Stimulated activated CD4-positive, alpha-beta T cell treated with anti-CD3 and anti-CD28 coated beads, Interleukin-15, amount 100 ng/mL, for 48 hours (primary cell): ENCODE measurements at regions not wholly inside any gene's neighbourhood (a gene's known extent, or its start where the extent isn't known, plus 50 kb on each side); places are given as distances from the start of the nearest gene placed in this dataset.

Experiments
- DNase-seq, 2 donors: peaks; one replicate each; pipeline ENCODE4 v3.0.0-alpha.2; 2020; ENCODE audit warnings: low read depth in 2 of 2

- no peak for DNase-seq
Observed at GRCh38 chr10:33126742-33127141, 168.7 kb upstream of the ITGB1 start.

DNA sequence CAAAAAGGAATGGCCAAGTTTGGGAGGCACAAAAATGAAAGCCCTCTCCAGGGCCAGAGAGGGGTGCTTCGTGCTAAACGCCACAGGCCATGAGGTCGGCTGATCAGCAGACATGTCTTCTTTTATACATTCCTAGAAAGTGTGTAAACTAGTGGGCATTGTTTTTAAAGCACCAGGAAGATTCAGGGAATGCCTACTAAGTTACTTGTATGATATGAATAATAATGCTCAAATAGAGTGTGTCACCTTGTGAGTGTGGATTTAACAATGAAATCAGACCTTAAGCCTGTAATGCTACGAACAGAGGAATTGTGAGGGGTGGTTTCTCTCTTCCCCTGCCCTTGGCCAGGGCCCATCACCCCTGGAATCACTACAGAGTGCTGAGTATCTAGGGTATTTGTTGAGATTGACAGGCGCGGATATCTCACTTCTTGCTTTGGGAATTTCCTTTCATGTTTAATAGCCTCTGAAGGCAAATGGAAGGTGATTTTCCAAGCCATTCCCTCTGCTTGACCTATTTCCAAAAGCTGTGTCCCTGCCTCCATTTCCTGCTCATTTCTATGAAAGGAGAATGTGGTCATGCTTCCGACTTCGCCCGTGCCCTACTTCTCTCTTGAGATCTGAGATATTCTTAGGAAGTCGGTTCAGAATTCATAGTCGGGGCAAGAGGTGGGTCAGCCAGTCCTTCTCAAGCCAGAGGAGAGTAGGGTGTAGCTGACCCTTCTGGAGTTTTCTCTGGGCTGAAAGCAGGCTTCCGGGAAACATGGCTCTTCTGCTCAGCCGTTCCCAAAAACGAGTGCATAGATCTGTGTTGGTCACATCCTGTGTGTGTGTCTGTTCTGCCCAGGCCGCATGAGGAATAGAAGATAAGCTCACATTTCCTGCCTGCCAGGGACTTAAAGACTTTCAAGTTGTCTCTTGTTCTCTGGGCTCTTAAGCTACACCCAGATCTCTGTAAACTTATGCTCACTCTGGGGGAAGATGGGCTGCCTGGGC is 167.8 kb upstream of the ITGB1 start:
- no peak for DNase-seq

DNA sequence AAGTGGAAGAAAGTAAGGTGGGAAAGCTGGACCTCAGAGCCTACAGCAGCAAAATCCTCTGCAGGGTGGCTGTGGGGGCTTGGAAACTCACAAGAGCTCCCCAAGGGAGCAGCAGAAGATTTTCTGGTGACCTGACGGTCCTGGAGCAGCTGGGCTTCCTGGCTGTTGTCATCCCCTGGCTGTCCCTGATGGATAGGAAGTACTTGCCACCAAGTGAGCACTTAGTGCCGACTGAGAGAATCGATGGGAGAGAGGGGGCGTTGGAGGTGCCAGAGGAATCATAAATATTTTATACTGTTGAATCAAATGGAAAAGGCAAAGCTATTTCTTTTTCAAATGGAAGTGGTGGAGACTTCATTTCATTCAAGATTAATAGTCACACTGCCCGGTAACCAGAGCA is 167.1 kb upstream of the ITGB1 start:
- DNase-seq = no peak

DNA sequence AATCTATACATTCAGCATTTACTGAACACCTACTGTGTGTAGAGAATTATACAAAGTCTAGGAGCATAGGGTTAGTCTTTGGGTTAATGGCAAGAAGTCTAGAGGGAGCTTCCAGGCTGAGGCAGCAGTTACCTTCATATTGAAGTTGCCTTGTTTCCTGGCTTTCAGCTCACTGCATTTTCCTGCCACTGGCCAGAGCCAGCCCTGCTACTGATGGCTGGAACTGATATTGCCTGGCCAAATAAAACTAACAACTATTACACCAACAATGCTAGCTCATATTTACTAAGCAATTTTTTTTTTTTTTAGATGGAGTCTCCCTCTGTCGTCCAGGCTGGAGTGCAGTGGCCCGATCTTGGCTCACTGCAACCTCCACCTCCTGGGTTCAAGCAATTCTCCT is 165.7 kb upstream of the ITGB1 start:
- no peak for DNase-seq

DNA sequence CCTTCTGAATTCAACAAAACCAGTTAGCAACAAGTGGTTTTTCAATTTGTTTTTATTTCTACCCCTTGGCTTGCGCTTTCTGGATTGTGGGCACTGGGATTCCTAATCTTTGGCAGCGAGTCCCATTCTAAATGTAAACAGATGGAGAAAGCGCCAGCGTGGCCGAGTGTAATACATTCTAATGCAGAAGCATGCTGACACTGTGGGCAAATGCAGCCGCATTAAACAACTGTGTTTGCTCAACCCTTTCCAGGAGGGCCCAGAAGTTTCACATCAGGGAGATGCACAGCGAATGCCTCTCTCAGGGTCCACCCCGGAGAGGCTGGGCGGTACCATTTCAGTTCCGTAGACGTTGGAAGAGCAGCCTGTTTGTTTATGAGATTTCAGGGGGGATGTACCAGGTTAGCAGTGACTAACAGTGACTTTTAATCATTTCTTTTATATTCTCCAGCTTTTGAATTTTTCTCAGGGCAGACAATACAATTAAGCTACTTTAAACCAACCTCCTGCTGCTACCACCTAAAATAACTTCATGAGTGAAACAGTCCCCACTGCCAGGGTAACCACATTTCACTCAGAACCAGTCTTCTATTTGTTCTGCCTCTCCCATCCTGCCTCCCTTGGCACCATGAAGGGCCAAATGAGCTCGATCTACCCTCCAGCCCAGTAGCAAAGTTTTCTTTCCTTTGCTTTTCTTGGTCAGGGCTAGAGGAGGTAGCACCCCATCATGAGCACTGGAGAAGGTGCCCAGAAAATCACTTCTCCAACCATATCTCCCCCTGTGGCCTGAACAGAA is 164.2 kb upstream of the ITGB1 start:
- DNase-seq = no peak

DNA sequence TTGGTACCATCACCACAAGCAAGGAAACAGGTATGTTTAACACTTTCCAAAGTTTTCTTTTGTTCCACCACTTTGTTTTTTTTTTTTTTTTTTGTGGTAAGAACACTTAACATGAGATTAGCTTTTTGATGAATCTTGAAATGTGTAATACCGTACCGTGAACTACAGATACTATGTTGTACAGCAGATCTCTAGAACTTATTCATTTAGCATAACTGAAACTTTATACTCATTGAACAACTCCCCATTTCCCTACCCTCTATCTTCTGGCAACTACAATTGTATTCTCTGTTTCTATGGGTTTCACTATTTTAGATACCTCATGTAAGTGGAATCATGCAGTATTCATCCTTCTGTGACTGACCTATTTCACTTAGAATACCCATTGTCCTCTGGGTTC is 162.7 kb upstream of the ITGB1 start:
- no peak for DNase-seq

- no peak for DNase-seq
Observed at GRCh38 chr10:33120275-33120674, 162.2 kb upstream of the ITGB1 start.

DNA sequence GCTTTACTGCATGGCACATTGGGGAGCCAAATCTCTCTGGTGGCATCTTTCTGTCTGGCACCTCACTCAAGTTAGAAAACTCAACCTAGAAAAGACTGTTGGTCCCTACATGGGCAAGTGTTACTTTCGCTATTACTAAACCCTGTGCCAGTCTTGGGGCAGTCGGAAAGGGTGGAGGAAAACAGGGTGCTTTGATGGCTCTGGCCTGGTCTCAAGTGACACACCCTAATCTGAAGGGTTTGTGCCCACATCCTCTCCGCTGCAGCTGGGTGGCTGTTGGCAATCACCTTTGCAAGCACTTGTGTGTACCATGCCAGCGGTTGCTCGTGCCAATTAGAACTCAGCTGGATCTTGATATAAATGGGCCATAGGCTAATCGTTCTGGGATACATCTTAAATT is 159.8 kb upstream of the ITGB1 start:
- no peak for DNase-seq

DNA sequence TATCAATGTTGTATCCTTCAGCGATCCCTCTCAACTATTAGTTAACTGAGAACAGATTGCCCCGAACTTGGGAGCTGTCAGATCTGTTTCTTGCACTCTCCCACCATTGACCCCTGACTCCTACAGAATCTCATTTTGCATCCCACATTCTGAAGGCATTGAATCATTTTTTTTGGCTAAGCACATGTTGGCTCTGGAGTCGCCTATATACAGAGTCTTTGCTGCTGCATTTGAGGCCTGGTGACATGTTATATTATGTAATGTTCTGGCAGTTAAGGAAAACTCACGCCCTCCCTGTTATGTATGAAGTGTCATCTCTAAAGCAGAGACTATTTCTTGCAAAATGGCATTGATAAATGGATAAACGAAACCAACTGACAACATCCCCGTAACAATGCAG is 159.2 kb upstream of the ITGB1 start:
- no peak for DNase-seq

DNA sequence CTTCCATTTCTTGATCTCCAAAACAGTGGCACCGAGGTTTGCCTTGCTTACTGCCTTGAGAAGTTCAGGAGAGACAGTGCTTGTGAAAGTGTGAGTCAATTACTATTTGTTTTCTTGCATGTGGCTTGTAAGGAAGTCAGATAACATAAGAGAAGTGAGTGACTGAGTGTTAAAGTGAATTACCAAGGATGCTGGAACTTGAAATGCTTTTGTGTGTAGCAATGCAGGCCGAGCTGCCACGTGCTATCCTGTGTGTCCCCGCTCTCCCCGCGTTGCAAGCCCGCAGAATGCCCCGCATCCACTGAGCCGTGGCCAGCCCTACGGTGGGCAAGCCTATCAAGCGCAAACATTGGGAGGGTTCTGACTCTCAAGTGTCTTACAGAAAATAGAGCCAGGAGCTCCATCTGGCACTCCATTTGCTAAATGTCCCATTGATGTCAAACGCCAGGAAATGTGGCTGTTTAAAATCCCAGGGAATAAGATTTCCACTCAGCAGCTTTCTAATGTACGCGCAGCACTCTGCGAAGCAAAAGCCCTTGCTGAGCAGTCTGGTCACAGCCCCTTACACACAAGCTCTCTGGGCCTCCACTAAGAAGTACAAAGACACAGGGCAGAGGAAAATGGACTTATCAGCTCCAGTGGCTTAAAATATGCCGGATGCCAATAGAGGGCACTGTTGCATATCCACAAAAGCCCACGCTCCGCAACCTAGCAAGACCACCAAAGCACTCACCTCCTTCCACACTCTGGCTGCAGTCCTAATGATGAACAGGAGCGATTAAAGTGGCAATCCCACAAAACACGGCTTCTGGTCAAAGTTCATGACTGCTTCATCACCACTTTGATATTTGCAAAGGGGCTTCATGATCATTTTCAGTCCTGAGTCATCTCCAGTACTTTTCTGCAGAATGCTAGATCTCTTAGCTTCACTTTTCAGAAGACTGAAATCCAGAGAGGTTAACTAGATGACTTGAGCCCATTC is 158.0 kb upstream of the ITGB1 start:
- no peak for DNase-seq

DNA sequence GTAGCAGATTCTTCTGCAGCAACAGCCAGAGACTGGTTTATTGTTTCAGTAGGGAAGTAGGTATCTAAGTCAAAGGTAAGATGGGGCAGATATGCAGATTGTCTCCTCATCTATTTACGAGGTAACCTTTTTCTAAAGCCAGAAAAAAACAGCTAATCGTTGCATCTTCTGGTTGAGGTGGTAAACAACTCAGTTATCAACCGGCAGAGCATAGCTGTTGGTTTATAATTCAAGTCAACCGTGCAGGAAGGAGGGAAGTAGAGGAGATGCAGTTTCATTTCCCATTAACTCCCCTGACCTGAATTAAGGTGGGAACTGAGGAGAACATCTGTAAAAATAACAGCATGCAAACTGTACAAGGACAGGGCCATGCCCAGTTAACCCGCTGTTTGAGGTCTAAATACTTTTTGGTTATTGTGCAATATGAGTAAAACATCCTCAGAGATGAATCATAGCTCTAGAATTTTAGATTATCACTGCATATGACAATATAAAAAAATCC is 156.5 kb upstream of the ITGB1 start:
- no peak for DNase-seq

DNA sequence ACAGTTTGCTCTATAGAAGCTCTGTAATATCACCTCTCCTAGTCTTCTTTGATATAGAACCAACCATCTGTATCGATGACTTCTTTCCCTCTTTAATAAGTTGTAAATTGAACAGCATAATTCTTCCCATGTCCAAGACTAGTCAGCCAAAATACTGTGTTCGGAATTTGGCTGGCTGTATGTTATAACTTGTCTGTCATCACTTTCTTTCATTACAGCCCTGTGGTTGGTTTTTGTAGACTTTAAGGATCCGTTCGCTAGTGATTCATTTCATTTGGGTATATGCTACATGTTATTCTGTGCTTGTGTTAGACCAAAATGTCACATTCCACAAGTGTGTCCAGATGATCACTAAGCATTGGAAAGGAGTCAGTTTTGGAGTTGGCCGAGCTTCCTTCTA is 155.4 kb upstream of the ITGB1 start:
- DNase-seq = no peak

DNA sequence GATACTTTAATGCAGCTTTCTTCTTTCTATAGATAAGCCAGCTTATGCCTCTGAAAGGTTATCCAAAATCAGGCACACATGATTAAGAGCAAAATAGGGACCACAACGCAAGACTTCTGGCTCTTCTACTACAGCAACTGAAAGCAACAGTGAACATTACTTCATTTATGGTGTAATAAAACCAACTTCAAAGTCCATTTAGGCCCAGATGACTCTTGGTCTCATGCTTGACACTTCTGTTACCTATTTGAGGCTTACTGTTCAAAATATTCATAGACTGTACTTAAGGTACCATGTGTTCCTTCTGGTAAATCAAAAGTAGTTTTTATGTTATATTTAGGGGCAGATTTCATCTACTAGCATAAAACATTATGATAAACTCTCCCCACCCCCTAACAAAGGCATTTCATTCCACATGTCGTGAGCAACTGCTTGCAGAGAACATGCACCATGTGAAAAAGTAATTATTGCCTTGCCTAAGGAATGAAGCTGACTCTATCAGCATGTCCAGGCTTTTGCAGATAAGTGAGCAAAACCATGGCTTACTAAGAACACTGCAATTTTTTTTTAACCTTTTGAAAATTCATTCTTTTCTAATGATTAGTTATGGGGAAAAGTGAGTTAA is 154.9 kb upstream of the ITGB1 start:
- no peak for DNase-seq

- DNase-seq = no peak
Observed at GRCh38 chr10:33111488-33112051, 153.5 kb upstream of the ITGB1 start.

DNA sequence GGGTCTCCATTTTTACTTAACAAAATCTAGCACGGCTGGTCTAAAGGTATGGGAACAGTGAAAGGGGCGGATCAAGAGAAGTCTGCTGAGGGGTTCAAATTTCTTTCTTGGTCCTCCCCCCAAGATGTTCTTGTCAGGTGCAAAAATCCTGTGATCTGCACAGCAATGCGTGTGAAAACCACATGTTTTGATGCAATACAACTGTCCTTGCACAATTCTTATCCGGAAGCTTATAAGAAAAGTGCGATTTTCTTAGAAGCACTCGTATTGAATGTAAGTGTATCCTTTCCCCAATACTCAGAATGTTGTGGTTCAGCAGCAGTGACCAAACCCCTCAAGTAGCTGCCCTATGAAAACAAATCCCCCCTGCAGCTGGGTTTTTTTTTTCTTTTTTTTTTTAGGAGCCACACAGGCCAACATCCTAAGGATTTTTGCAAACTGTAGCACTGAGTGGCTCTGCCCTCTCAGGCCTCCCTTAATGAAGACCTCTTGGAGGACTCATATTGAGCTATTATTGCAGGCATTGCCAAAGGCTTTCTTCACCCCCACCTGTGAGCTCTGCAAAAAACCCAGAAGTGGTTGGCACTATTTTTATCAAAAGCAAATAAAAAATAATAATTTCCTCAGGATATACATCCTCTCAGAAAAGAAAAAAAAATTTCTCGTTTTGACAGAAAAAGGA is 151.9 kb upstream of the ITGB1 start:
- DNase-seq = no peak

DNA sequence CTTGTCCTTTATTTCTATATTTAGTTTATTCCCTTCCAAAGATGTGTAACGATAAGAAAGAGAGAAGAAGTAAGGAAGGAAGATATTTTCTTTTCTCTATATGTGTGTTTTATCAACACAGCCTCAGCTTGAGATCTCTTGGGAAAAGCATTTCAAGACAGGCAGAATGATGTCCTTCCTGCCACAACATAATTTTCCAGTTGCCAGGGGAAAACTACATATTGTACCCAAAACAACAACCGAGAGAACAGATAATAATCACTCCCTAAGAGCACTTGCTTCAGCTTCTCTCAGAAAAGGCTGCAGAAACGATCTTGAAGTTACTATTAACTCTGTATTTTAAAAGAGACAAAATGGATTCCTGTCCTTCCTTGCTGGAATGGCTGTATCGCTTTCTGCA is 151.4 kb upstream of the ITGB1 start:
- DNase-seq = no peak

- no peak for DNase-seq
Observed at GRCh38 chr10:33107953-33108352, 149.9 kb upstream of the ITGB1 start.

DNA sequence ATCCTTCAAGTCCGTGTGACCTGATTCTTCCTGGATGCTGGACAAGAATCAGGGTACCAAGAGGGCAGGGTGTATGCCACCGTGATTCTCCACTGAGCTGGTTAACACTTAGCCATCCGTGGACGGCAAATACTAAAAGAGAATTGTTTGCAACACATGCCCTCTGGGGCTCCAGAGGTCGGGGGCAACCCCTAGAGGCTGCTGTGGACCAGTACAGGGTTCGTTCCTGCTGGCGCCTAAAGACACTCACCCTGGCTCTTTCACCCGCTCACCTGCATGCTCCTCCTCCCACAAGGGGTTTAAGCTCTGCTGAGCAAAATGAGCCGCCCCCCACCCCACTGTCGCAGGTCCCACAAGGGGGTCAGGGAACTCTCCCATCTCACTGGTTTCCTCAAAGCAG is 148.7 kb upstream of the ITGB1 start:
- DNase-seq = no peak

- no peak for DNase-seq
Observed at GRCh38 chr10:33103863-33104379, 145.9 kb upstream of the ITGB1 start.

- no peak for DNase-seq
Observed at GRCh38 chr10:33102071-33102470, 144.0 kb upstream of the ITGB1 start.
